ENCODE measurements at regions not wholly inside any gene's neighbourhood (a gene's known extent, or its start where the extent isn't known, plus 50 kb on each side); places are given as distances from the start of the nearest gene placed in this dataset.
"Not testable (repeated sequence)": the region's sequence is repeated elsewhere in the genome, so short reads cannot be mapped to it uniquely, and the experiment has no call there.

GRCh38 chrX:106291779-106292390, 123.8 kb downstream of the PWWP3B start:
- TF ChIP-seq PATZ1 (CRISPR knock-in tag; IDR thresholded peaks at IDR 0.05; ENCODE audit: borderline replicate concordance); ZNF8 (CRISPR knock-in tag; IDR thresholded peaks at IDR 0.05); ISL1 (CRISPR knock-in tag; IDR thresholded peaks at IDR 0.05); ZC3H10 (CRISPR knock-in tag; IDR thresholded peaks at IDR 0.05); ZNF70 (CRISPR knock-in tag; IDR thresholded peaks at IDR 0.05); TCF4 (CRISPR knock-in tag; IDR thresholded peaks at IDR 0.05; ENCODE audit: borderline replicate concordance); CSDC2 (CRISPR knock-in tag; IDR thresholded peaks at IDR 0.05); ESRRG (CRISPR knock-in tag; IDR thresholded peaks at IDR 0.05); TOX (CRISPR knock-in tag; IDR thresholded peaks at IDR 0.05; ENCODE audit: borderline replicate concordance); OSR1 (CRISPR knock-in tag; IDR thresholded peaks at IDR 0.05): not testable (repeated sequence)

All from SK-N-SH treated with all-trans-retinoic acid at 6 μM for 48 hours (cell line).